RPMI8226 (cell line): ENCODE measurements at regions not wholly inside any gene's neighbourhood (a gene's known extent, or its start where the extent isn't known, plus 50 kb on each side); places are given as distances from the start of the nearest gene placed in this dataset.
A peak's percentile ranks its signal among the peaks of the same experiment; 100 is the strongest.
"Not testable (repeated sequence)": the region's sequence is repeated elsewhere in the genome, so short reads cannot be mapped to it uniquely, and the experiment has no call there.

Experiments used
- DNase-seq: peaks from one replicate; pipeline ENCODE4 v3.0.0-alpha.2; 2015

DNA sequence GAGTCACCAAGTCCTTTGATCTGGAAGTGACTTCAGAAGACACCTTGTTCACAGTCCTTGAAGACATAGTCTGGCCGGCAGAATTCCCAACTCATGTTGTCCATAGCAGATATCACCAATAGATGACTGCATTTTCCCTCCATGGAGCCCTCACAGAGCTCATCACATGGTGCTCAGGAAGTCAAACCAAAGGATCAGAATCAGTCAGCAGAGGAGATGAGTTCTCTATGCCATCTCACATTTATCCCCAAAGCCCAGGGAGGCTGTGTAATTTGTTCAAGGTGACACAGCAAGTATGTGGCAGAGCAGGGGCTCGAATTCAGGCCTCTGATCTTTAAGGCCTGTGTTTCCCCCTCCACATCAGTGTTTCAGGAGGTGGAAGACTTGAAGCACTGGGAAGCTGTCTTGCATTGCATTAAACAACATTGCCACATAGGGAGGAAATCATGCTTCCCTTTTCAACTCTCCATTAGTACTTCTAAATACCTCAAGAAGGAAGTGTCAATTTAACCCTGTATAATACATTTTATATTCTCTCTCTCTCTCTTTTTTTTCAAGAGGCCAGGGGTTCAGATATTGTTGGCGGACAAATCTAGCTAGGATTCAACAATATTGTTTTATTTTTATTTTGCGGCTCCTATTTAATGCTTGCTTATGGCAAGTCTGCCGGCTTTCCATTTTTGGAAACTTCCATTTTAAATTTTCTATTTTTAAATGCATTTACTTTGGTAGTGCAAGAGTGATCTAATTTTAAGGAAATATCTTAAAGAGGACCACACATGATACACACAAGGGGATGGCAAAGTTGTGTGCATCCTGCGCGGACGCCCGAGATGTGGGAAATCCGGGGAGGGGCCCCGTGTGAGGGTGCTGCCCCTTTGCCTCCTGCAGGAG lies 61.9 kb downstream of the NPIPB5 start:
- not testable (repeated sequence) for DNase-seq

- DNase-seq = not testable (repeated sequence)
Observed at GRCh38 chr16:22573225-22573530, 62.5 kb downstream of the NPIPB5 start.

GRCh38 chr16:22576506-22576905 lies 65.8 kb downstream of the NPIPB5 start:
- DNase-seq = peak; percentile 1

DNA sequence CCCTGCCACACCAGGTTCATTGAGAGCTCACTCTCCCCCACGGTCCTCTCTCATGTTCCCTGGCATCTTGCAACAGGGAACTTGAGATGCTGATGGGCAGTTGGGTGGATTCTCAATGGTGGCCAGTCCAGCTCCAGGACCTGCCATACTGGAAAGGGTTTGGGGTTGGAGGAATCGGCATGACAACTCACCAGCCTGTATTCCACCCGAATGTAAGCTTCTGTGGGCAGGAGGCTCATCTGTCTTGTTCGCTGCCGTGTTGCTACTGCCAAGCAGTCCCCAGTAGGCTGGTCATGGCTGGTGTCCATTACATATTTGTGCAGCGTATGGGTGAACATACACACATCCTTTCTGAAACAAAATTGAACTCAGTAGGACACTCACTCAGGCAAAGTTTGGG lies 72.5 kb downstream of the NPIPB5 start:
- DNase-seq = not testable (repeated sequence)

GRCh38 chr16:22584459-22584858 lies 73.8 kb downstream of the NPIPB5 start:
- DNase-seq = not testable (repeated sequence)

DNA sequence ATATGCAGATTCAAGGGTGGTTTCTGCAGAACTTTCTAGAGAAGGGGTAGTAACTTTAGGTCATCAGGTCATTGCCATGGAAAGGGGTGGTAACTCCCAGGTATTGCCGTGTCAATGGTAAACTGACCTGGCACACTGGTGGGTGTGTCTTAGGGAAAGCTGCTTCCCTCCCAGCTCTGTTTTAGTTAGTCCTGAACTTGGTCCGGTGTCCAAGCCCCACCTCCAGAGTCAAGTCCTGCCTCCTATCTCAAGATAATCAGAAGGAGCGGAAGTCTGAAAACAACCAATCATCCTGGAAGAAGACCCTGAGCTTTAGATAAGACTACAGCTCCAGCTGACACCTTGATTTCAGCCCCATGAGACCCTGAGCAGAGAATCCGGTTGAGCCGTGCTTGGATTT lies 74.2 kb downstream of the NPIPB5 start:
- DNase-seq = not testable (repeated sequence)

GRCh38 chr16:22585431-22585830 lies 74.7 kb downstream of the NPIPB5 start:
- DNase-seq = not testable (repeated sequence)

- DNase-seq = not testable (repeated sequence)
Observed at GRCh38 chr16:22586732-22587131, 76.0 kb downstream of the NPIPB5 start.

- not testable (repeated sequence) for DNase-seq
Observed at GRCh38 chr16:22589757-22590156, 79.1 kb downstream of the NPIPB5 start.

DNA sequence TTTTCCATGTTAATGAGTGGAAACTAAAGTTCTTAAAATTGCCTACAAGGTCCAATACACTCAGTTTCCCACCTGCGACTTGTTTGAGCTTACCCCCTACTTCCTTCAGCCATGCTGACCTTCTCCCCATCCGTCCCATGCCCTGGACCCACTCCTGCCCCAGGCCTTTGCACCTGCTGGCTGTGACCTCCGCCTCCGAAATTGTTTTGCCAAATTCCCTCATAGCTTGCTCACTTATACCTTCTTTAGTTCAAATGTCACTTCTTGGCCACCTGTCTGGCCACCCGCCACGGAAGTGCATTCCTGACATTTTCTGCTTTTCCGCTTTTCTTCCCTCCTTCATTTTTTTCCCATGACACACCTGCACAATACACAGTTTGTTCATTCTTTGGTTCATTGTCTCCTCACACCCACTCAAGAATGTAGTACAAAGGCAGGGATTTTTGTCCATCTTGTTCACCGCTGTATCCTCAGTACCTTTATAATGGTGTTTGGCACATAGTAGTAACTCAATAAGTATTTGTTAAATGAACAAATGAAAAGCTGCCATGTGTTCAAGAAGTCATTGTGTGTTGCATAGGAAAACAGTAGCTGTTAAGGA lies 85.9 kb downstream of the NPIPB5 start:
- not testable (repeated sequence) for DNase-seq

DNA sequence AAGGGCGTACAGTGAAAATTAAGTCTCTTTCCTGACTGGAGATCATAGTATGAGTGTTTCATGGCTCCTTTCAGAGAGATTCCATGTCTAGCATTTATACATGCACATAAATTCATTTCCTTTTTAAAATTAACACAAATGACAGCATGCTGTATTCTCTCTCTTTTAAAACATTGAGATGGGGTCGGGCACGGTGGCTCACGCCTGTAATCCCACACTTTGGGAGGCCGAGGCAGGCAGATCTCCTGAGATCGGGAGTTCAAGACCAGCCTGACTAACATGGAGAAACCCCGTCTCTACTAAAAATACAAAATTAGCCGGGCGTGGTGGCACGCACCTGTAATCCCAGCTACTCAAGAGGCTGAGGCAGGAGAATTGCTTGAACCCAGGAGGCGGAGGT lies 93.1 kb downstream of the NPIPB5 start:
- DNase-seq = not testable (repeated sequence)

DNA sequence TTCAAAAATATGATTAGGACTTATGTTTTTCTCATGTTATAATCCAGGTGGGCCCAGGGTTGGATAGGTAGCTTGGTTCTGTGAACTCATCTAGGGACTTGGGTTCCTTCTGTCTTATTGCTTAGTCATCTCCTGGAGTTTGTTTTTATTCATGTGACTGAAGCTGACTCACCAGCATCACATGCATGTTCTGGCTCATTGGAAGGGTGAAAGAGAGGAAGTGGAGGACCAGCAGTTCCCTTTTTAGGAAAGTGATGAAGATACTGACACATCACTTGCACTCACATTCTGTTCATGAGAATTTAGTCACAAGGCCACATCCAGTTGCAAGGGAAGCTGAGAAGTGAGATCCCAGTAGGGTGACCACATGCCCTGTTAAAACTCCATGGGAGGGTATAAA lies 95.9 kb downstream of the NPIPB5 start:
- not testable (repeated sequence) for DNase-seq

DNA sequence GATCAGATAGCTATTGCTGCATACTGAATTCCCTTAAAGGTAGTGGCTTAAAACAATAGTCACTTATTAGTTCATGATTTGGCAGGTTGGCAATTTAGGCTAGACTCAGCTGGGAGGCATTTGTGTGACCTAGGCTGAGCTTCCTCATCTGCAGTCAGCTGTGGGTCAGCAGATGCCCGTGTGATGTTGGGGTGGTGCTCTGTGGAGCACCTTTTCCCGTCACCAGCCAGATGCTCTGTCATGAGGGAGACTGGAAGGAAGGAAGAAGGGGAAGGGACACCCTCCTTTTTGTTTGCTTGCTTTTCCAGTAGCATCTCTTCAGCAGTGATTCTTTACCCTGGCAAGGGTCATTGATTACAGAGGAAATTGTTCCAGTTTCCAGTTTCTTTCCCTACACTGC lies 99.1 kb downstream of the NPIPB5 start:
- not testable (repeated sequence) for DNase-seq

DNA sequence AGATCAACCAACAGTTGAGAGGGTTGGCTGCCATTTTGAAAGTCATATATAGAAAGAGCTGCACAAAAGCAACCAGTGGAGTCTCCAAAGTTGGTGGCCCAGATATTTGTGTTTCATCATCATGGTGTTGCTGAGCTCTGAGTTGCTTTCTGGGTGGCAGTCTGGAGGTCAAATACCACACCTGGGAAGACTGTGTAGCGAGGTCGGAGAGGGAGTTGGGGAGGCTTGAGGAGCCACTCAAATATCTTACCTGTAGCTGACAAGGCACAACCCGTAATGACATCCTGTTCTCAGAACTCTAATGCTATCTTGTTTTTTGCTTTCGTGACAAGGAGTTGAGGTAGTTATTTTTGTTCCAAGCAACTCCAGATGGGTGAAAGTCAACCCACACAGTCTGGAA lies 100.4 kb downstream of the NPIPB5 start:
- not testable (repeated sequence) for DNase-seq

- no peak for DNase-seq
Observed at GRCh38 chr16:22614271-22614947, 103.7 kb downstream of the NPIPB5 start.

- DNase-seq = no peak
Observed at GRCh38 chr16:22618842-22619241, 108.2 kb downstream of the NPIPB5 start.

DNA sequence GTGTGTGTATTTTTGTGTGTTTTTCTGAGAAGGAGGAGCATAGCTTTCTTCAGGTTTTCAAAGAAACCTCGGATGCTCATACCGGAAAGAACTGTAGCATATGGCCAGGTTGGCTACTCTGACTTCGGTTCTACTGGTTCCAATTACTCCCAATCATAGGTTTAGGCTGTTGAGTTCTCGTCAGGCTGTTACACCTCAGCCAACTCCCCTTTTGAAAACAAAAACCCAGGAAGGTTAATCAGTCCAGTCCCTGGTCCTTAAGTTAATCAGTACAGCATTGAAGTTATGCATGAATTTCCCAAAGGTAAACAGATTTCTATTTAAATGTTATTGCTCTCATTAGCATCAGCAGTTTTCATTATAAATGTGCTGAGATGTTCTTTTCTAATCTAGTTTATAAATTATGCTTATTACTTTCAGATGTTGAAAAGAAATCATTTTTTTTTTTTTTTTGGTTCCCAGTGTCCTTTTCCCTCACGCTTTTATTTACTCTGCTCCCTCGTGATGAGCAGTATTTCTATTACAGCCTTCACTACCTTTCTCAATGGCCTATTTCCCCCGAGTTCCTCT lies 111.0 kb downstream of the NPIPB5 start:
- no peak for DNase-seq

- DNase-seq = no peak
Observed at GRCh38 chr16:22622703-22623102, 112.0 kb downstream of the NPIPB5 start.

DNA sequence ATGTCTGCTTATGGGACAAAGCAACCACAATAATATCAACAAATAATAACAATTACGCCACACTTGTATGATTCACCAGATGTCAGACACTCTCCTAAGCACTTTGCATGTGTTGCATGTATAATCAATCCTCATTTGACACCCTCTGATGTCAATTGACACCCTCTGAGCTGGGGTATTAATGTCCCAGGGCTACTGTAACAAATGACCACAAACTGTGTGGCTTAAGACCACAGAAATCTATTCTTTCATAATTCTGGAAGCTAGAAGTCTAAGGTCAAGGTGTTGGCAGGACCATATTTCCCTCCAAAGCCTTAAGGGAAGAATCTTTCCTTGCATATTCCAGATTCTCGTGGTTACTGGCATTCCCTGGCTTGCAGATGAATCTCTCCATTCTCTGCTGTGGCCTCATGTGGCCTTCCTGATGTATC lies 112.7 kb downstream of the NPIPB5 start:
- DNase-seq = no peak

DNA sequence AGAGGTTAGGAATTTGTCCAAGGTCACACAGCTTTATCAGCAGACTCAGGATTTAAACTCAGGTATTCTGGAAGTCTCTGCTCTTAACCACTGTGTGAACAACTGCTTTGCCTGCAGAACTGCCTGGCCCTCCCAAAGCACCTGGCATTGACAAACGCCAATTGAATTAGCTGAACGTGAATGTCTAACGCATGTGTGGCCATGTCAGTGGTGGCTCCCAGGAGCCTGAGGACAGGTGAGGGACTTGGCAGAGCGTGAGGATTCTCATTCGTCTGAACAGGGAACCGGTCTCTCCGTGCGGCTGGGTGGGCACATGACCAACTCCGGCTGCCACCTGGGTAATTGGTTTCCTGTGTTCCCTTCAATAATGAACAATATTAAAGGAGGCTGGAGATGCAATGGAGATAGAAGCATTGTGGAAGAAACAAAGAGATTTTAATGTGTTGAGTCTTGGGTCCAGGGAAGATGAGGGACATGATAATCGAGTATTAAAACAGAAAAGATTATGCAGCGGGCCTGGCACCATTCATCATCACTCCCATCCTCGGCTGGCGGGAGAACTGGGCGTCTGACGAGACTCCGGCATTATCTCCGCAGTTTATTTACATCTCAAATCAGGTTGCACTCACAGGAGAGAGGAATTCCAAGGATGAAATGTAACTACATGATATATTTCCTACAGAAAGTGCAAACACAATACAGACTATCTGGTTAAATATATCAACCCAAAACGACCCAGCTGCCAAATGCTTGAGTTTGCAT lies 113.5 kb downstream of the NPIPB5 start:
- no peak for DNase-seq

DNA sequence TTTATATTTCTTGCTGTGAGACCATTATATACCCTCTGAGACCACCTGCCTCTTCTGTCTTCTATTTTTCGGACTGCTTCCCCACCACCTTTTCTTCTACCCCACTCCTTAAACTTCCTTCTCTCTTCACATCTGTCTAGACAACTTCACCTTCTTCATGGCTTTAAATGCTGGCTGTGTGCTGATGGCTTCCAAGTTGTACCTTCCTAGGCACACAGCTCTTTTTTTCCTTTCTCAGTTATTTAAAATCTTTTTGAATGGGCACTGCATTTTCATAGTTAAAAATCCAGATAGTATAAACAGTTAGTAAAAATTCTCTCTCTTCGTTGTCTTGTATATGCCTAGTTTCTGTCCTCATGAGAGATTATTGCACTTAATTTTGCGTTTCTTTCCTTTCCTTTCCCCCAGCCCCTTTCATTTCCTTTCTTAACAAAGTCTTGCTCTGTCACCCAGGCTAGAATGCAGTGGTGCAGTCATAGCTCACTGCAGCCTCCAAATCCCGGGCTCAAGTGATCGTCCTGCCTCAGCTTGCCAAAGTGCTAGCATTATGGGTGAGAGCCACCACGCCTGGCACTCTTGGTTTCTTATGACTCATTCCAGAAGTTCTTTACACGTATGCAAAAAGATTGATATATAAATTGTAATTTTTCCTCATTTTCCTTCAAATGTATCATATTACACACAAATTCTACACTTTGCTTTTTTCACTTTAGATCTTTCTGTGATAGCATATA lies 114.3 kb downstream of the NPIPB5 start:
- no peak for DNase-seq

DNA sequence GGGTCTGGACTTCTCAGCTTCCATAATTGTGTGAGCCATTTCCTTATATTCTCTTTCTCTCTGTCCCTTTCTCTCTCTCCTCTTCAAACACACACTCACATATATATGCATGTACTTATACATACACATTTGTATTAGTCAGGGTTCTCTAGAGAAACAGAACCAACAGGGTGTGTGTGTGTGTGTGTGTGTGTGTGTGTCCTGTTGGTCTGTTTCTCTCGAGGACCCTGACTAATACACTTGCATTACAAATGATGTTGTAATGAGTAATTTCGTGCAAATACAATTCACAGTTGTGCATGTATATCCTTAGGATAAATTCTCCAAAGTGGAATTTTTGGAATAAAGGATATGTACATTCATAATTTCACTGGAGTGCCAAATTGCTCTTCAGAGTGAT lies 115.3 kb downstream of the NPIPB5 start:
- DNase-seq = no peak
